HG02763 (cell line): ENCODE measurements at regions not wholly inside any gene's neighbourhood (a gene's known extent, or its start where the extent isn't known, plus 50 kb on each side); places are given as distances from the start of the nearest gene placed in this dataset.
"Not testable (repeated sequence)": the region's sequence is repeated elsewhere in the genome, so short reads cannot be mapped to it uniquely, and the experiment has no call there.

Experiments used
- ATAC-seq: cut with Tn5 transposase; IDR thresholded peaks from one replicate; pipeline ENCODE4 v1.9.1; 2021; ENCODE audit warnings: mild to moderate bottlenecking, moderate library complexity; ENCODE audit not compliant: unreplicated experiment

DNA sequence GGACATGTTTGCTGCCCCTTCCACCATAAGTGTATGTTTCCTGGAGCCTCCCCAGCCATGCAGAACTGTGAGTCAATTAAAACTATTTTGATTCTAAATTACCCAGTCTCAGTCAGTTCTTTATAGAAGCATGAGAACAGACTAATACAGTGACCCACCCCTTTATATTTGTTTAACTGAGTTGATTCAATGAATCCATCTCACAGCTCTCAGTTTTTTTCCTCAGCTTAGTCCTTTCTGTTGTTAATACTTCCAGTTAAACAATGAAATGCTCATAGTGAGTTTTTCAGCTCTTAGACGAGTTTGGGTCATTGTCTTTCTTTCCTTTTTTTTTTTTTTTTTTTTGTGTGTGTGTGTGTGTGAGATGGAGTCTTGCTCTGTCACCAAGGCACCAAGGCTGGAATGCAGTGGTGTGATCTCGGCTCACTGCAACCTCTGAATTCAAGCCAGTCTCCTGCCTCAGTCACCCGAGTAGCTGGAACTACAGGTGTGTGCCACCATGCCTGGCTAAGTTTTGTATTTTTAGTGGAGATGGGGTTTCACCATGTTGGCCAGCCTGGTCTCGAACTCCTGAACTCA is 627.4 kb downstream of the SPATA31A7 start:
- not testable (repeated sequence) for ATAC-seq

DNA sequence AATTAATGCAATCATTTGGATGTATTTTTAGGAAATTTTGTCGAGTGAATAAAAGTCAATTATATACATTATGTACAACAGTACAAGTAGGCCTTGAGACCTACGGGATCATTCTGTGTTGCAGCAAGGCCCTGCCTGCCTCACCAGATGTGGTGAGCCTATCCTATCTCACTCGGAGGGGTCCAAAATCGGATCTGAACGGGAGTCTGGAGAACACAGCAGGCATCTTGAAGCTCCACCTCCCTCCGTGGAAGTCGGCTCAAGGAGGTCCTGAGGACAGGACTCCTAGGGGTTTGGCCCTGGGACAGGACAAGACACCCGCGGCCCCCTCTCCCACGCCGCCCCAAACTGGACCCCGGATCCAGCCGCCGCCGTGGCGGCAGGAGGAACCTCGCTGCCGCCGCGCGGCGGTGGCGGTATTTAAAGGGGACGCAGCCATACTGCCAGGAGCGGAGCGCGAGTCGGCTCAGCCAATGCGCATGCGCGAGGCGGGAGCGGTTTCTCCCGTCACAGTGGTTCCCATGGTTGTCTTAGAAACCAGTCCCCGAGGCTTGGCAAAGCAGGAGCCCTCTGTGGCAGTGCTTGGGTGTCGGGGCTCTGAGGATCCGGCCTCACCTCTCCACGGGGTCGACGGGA is 663.9 kb downstream of the SPATA31A7 start:
- peak; percentile 81 for ATAC-seq

DNA sequence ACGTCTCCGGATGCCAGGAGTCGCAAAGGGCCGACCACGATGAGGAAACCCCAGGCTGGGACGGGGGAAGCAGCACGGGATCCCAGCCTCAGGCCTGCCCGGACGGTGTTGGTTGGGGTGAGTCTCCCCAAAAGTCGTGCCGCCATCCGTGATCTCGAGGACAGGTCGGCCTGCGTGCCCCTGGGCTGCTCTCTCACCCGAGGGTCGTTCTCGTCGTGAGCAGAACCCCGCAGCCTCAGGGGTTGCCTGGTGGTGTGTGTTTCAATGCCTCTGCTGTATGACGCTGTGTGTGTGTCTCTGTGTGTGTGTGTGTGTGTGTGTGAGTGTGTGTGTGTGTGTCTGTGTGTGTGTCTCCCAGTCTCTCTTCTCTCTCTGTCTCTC is 664.4 kb downstream of the SPATA31A7 start:
- ATAC-seq: not testable (repeated sequence)

DNA sequence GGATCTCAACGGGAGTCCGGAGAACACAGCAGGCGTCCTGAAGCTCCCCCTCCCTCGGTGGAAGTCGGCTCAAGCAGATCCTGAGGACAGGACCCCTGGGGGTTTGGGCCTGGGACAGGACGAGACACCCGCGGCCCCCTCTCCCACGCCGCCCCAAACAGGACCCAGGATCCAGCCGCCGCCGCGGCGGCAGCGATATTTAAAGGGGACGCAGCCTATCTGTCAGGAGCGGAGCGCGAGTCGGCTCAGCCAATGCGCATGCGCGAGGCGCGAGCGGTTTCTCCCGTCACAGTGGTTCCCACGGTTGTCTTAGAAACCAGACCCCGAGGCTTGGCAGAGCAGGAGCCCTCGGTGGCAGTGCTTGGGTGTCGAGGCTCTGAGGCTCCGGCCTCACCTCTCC is 666.4 kb downstream of the SPATA31A7 start:
- ATAC-seq: peak; percentile 72

DNA sequence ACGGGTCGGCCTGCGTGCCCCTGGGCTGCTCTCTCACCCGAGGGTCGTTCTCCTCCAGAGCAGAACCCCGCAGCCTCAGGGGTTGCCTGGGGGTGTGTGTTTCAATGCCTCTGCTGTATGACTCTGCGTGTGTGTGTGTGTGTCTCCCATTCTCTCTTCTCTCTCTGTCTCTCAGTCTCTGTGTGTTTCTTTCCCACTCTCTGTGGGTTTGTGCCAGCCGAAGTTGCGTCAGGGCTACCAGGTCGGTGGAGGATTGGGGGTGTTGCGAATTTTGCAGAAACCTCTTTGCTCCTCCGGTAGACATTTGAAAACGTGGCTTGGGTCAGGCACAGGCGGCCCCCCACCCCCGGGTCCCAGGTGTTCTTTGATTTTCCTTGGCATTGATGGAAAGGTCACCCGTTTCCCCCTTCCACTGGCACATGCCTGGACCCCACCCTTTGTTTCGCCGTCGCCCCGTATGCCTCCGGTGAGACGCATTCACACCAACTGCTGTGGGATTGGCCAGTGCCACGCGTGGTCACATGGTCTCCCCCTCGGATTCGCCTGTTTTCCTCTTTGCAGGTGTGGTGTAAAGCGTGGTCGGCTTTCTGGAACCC is 667.1 kb downstream of the SPATA31A7 start:
- ATAC-seq: not testable (repeated sequence)

DNA sequence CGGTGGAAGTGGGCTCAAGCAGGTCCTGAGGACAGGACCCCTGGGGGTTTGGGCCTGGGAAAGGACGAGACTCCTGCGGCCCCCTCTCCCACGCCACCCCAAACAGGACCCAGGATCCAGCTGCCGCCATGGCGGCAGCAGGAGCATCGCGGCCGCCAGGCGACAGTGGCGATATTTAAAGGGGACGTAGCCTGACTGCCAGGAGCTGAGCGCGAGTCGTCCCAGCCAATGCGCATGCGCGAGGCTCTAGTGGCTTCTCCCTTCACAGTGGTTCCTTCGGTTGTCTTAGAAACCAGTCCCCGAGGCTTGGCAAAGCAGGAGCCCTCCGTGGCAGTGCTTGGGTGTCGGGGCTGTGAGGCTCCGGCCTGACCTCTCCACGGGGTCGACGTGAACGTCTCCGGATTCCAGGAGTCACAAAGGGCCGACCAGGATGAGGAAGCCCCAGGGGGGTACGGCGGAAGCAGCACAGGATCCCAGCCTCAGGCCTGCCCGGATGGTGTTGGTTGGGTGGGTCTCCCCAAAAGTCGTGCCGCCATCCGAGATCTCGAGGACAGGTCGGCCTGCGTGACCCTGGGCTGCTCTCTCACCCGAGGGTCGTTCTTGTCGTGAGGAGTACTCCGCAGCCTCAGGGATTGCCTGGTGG is 668.0 kb downstream of the SPATA31A7 start:
- ATAC-seq: peak; percentile 93

DNA sequence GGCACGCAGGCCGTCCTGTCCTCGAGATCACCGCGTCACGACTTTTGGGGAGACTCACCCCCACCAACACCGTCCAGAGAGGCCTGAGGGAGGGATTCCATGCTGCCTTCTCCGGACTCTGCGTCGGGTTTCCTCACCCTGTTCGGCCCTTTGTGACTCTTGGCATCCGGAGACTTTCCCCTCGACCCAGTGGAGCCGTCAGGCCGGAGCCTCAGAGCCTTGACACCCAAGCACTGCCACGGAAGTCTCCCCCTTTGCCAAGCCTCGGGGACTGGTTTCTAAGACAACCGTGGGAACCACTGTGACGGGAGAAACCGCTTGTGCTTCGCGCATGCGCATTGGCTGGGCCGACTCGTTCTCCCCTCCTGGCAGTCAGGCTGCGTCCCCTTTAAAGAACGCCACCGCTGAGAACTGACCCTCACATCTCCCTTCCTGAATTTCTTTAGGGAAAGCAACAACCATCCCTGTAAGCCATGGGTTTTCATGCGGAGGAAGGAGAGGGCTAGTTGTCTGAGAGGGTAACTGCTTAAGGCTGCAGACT is 672.7 kb downstream of the SPATA31A7 start:
- not testable (repeated sequence) for ATAC-seq

DNA sequence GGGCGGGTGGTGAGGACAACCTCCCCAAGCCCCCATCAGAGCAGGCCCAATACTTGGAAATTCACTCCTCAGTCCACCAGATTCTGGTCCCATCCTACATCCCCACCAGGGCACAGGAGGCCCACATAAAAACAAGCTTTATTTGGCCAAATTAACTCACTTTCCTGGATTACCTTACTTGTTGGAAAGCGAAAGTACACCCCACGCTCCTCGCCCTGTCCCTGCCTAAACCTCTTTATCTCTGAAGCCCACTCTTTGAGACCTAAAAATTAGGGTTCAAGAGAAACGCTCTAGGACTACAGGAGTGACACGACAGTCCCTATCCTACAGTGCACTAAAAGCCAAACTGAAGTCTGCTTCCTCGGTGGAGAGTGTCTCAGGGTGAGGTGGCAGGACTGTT is 674.6 kb downstream of the SPATA31A7 start:
- not testable (repeated sequence) for ATAC-seq

DNA sequence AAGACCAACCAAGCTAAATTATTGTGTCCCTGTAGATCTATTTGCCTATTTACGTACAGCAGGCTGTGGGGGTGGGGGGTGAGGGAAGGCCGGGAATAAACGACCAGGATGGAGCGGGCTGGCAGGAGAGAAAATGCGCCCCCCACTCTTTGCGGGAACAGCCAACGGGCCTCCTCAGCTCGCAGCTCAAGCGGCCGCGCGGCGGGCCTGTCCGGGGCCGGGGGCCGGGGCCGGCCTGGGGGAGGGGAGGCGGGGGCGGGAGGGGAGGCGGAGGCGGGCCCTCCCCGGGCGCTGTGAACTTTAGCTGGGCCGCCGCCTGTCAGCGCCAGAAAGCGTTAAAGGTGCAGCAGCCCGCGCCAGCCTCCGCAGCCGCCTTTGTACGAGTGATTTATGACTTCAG is 679.1 kb downstream of the SPATA31A7 start:
- ATAC-seq: not testable (repeated sequence)

DNA sequence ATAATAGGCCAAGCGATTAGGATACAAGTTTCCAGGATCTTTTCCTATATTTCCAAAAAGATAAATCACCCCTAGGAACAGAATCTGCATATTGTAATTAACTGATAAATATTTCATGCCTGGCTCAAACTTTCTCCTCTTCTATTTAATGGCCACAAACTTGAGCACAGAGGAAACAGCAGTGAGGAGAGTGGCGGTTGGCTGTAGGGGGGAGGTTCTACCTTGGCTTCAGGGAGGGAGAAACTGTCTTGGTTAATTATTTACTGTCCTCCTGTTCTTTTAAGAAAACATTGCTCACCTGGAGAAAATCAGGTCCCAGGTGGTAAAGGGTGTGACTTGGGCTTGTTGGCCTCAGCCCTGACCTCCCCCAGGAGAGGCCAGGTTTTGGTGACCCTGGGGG is 682.5 kb downstream of the SPATA31A7 start:
- not testable (repeated sequence) for ATAC-seq
